ENCODE measurements at regions not wholly inside any gene's neighbourhood (a gene's known extent, or its start where the extent isn't known, plus 50 kb on each side); places are given as distances from the start of the nearest gene placed in this dataset.

- ATAC-seq (ENCODE audit: poor library complexity) (no peak), DNase-seq (no peak)
- intact Hi-C loops (cut with DNase I): no loop called here
Observed at GRCh38 chr9:88326936-88327335, 61.3 kb upstream of the SPIN1 start.

DNA sequence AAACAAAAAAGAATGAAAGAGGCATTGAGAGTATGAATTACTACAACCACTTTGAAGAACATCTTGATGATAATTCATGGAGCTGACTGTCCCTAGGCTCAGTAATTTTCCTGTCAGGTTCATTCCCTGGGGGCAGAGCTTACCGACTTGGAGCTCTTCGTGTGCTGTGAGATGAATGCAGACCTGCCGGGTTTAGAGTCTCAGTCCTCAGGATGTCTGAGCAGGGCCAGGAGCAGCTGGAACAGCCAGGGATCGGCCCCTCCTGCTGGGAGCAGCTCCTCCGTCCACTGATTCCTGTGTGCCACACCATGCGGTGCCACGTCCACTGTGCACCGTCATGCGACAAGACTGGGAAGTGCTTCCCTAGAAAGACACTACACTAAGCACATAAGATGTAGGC lies 62.2 kb upstream of the SPIN1 start:
- intact Hi-C loops (cut with DNase I): no loop called here
- DNase-seq (no peak), ATAC-seq (ENCODE audit: poor library complexity) (no peak)

DNA sequence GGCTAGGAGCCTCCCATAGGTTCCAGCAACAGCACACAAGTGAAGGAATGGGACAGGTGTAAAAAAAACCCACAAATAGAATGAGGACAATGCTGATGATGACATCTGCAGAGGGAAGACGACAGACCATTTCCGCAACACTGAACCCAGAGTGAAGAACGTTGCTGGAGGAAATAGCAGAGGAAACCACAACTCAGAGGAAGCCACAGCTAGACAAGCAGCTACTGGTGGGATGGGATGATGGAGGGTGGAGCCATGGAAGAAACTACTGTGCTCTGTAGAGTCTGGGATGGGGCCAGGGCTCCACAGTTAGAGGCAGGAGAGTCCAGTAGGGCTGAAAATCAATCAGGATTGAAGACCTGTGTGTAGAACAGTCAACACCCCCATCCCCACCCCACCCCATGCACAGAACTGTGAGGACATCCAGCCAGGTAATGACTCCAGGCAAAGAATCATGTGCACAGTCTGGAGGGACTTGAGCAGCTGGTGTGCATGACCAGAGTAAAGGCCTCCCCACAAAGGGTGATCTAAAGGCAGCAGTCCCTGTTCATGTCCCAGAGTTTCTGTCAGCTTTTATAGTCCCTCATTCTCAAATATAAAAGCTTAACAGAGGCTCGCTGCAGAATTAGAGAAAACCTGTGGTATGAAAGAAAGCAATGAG lies 65.2 kb upstream of the SPIN1 start:
- ATAC-seq (ENCODE audit: poor library complexity): no peak
- intact Hi-C loops (cut with DNase I): no loop called here
- no peak for DNase-seq

DNA sequence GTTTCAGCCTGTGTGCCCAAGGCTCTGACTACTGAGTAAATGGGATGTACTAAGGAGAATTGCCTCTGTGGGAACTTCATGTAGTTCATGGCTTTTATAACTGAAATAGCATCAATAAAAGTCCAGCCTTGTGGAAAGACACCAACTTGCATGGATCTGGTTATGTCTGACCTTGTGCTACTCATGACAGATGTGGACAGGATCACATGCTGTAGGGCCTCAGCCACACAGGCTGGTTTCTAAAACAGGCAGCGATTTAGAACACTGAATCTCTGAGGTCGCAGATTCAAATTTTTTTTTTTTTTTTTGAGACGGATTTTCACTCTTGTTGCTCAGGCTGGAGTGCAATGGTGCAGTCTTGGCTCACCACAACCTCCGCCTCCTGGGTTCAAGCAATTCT lies 66.5 kb upstream of the SPIN1 start:
- ATAC-seq (ENCODE audit: poor library complexity) (no peak), DNase-seq (no peak)
- intact Hi-C loops (cut with DNase I): no loop called here

GRCh38 chr9:88320748-88321415 lies 67.4 kb upstream of the SPIN1 start:
- no peak for DNase-seq
- ATAC-seq (ENCODE audit: poor library complexity): no peak
- intact Hi-C loops (cut with DNase I): no loop called here

DNA sequence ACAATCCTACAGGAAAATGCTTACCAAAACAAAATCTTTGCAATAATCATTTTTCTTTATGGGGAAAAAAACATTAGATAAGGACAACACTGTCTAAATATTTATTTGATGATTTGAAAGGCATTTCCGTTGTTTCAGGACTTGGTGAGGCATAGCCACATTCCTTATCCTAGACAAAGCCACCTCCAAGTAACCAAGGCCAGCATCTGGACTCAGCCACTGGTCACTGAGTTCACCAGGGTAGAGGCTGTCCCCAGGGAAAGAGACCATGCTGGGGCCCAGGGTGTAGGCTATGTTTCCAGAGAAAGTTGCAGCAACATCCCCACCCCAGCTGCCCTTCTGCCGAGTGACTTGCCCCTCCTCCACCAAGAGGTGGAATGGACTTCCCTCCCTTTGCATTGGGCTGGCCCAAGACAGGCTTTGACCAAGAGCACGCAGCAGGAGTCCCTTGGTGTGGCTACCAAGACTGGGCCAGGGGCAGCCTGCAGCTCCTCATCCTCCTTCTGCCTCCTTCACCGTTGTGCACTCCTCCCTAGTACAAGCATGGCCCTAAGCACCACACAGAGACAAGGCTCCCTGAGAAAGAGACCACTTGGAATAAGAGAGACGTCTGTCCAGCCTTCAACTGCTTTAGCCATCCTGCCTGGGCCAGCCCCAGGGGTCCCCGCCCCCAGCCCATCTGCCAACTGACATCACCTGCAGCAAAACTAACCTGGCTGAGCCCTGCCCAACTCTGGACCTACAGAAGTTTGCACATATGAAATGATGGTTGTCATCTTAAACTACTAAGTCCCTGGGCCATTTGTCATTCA lies 68.1 kb upstream of the SPIN1 start:
- intact Hi-C loops (cut with DNase I): no loop called here

DNA sequence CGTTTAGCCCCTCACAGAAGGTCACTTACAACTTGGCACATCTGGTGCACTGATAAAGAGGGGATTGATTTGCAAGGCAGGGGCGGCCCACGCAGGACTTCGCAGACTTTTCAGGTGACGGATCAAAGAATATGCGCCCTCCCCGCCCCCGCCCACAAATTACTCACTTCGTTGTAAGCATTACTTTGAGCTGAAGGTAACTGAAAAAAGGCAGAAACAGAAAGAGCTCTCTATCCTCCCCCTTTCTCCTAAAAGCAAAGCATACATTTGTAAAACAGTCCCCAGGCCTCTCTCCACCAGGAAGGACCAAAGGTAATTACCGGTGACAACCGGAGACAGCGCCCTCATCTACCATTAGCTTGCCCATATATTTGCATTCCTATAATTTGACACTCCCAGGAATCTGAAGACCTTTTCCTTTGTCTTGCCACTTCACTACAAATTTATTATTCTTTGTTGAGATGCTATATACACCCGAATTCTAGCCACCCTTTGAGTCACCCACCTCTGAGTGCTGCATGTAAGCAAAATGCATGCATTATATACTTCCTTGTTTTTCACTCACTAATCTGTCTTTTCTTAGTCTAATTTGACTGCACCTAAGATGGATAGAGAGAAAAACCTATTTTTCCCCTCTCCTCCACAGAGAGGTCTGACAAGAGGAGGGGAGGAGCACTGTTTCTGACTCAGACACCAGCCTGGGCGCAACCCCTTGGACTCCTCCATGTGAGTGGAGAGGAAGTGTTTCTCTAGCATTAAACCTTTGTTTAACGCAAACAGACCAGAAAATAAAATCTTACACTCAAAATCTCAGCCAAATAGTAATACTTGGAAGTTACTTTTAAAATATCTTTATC lies 74.7 kb upstream of the SPIN1 start:
- intact Hi-C loops (cut with DNase I): no loop called here
- DNase-seq: no peak
- no peak for ATAC-seq (ENCODE audit: poor library complexity)

More for the DNA sequence above, 68.1 kb upstream of the SPIN1 start:
- ATAC-seq (ENCODE audit: poor library complexity) (no peak), DNase-seq (no peak)

- DNase-seq (no peak), ATAC-seq (ENCODE audit: poor library complexity) (no peak)
- intact Hi-C loops (cut with DNase I): no loop called here
Observed at GRCh38 chr9:88312517-88313103, 75.6 kb upstream of the SPIN1 start.

- no peak for ATAC-seq (ENCODE audit: poor library complexity)
- no peak for DNase-seq
- intact Hi-C loops (cut with DNase I): no loop called here
Observed at GRCh38 chr9:88312045-88312444, 76.2 kb upstream of the SPIN1 start.

DNA sequence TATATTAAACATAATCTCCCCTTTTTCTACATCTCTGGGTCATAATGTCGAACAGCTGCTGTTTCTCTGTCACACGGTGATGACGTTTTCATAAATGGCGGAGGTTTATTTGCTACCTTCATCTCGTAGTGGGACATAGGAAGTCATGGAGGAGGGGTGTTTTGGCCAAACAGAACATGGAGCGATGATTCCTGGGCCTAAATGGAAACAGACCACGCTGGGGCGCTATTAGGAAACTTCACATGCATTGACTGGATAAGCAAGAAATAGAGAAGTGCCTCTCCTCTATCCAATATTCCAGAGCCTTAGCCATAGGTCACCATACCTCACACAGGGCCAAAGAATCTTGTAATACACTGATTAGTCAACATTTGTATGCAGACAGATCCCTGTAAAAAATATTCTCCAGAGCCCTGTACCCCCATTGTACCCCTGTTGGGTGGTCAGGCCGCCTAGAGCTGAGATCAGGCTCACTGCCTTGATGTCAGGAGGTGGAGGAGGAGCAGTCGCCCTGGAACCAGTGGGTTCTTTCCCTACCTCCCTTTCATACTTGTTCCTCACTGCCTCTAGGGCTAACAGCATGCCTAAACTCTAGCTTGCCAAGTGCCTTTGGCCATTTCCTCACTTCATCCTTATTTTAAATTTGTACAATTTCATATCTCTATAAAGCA lies 77.8 kb upstream of the SPIN1 start:
- intact Hi-C loops (cut with DNase I): no loop called here
- ATAC-seq (ENCODE audit: poor library complexity) (no peak), DNase-seq (no peak)

DNA sequence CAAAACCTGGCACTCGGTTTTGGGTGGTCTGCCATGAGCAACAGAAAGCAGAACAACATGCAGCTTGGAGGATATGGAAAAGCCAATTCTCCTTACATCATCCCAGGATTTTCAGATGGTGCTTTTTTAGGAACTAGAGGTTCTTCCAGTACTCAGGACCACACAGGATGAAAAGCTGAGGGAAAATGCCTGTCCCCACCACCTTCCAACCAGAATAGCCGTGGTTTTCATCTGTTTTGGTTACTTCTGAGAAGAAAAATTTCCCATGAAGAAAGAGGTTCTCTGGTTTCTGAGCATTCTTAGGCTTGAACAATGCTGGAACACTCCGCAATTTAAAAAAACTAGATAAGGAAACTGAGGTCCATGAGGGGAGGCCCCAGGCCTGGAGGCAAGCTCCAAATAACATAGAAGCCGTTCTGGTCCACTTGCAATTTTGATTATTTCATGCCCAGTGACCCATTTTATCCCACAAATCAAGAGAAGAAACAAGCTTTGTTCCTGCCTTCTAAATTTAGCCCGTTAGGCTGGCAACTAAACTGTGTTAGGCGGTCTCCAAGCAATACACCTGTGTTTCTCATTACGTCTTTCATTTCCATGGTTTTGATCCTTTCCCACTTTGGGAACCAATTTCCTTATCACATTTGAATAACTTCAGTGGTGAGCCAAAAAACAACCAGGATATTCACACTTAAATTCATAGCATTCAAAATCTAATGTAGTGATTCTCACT lies 79.2 kb upstream of the SPIN1 start:
- DNase-seq (no peak), ATAC-seq (ENCODE audit: poor library complexity) (no peak)
- intact Hi-C loops (cut with DNase I): no loop called here

DNA sequence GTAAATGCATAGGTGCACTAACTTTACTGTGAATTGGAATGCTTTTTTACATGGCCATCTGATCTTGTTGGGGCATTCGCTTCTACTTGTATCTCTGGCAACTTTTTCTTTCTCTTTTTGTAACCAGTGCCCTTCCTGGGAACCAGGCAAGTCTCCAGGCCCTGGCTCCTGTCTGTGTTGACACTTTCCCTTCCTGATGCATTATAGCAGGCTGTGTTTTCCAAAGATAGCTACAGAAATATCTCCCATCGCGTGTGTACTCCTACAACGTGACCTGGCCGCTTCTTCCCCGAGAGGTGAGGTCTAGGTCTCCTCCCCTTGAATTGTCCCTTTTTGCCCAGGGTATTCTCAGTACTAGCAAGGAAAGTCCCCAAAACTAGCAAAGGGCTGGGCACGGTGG lies 81.1 kb upstream of the SPIN1 start:
- ATAC-seq (ENCODE audit: poor library complexity) (peak; percentile 93), DNase-seq (peak; percentile 60)
- intact Hi-C loops (cut with DNase I): no loop called here

DNA sequence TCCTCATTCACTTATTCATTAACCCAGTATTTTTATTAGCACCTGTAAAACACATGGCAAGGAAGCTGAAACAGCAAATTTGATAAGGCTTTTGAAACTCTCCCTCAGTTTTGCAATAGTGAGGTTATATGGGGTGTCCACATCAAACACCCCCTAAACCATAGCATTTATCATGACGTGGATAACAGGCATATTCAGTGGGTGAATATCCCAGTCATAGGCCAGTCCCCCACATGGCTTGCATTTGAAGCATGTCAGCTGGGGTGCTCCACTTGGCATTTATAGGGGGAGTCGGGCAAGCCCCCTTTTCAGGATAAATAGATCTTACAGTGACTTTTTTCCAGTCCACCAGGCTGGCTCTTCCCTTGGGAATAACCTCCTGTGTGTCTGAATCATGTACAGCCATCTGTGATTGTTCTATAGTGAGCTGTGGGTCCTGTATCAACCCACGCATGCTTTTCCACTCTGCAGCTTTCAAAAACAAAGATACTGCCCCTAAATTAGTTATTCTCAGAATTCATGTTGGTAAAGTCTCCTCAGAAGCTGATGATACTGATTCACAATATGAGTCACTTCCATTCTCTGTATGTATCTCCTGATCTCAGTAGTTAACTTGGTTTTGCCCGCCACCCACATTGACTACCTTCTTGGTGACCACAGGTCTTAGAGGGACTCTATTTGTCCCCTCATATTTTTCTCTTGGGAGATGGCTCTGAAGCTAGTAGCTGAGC lies 84.4 kb upstream of the SPIN1 start:
- intact Hi-C loops (cut with DNase I): no loop called here

DNA sequence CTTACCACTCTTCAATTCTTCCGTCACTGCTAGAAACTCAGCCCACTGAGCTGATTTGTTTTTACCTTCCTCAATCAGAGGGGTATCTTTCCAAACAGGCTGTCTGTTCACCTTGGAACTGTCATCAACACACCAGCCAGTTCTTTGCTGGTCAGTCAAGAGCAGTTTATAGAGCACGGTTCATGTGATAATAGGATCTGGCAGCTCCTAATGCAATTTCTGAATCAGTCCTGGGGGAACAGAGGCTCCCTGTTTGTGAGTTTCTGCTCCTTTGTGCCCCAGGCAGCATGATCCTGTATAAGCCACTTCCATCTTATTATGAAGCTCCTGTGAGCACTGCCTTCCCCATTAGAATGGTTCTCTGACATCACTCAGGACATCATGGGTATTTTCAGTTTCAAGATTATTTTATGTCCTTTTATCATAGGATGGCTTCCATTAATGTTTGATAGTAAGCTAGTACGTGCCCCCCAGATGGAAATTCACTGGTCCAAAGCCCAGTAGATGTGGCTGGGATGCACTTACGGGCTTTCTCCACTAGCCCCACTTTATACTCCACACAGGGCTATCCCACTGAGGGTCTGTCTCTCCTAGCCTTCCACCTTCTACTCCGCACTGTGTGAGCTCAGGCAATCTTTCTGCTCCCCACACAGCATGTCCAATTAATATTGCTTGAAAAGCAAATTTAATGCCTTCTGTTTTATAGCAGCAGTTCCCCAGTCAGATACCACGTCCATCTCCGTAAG lies 85.5 kb upstream of the SPIN1 start:
- peak; percentile 24 for ATAC-seq (ENCODE audit: poor library complexity)
- DNase-seq: no peak
- intact Hi-C loops (cut with DNase I): no loop called here

More for the DNA sequence above, 84.4 kb upstream of the SPIN1 start:
- no peak for ATAC-seq (ENCODE audit: poor library complexity)
- no peak for DNase-seq

- no peak for ATAC-seq (ENCODE audit: poor library complexity)
- intact Hi-C loops (cut with DNase I): no loop called here
- DNase-seq: no peak
Observed at GRCh38 chr9:88300556-88300955, 87.7 kb upstream of the SPIN1 start.

DNA sequence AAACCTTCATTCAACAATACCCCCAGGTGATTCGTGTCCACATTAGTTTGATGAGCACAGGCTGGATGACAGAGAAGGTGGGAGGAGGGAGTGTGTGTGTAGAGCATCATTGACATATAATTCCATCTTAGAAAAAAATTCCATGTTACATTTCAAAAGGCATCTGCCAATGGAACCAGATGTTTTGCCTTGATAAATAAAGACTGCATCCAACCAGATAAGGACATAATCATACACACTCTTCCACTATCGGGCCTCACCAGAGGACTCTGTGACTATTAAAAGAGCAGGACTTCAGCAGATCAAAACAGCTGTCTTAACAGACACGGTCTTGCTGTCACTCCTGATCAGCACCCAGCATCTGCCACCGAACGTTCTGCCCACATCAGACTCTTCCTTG lies 96.4 kb upstream of the SPIN1 start:
- ATAC-seq (ENCODE audit: poor library complexity) (no peak), DNase-seq (no peak)
- intact Hi-C loops (cut with DNase I): no loop called here

Measured in Right ventricle myocardium superior (tissue), 1 donor.